Stomach (tissue), 8 donors: ENCODE measurements at regions not wholly inside any gene's neighbourhood (a gene's known extent, or its start where the extent isn't known, plus 50 kb on each side); places are given as distances from the start of the nearest gene placed in this dataset.

Experiments
- DNase-seq, 2 donors: peaks; one replicate each; pipeline versions ENCODE4 v3.0.0 to v3.0.0-alpha.2; 2013 to 2019
- H3K27ac ChIP-seq, 5 donors: fragments of 200-600 bp in 4 of 5; sonication (generic) in 4 of 5; one replicate each; pipeline ENCODE4 v1.5.1; 2013 to 2019; ENCODE audit warnings: mild to moderate bottlenecking in 1 of 5, moderate library complexity in 1 of 5
- H3K27me3 ChIP-seq, 3 donors: fragments of 200-600 bp; sonication (generic); one replicate each; pipeline ENCODE4 v1.5.1; 2017 to 2019; ENCODE audit warnings: mixed run types in 1 of 3
- H3K36me3 ChIP-seq, 4 donors: fragments of 200-600 bp; sonication (generic); 1 replicate in 3 of 4; 2 replicates in 1 of 4; pipeline ENCODE4 v1.5.1; 2016 to 2019
- H3K4me1 ChIP-seq, 4 donors: fragments of 200-600 bp; sonication (generic); one replicate each; pipeline ENCODE4 v1.5.1; 2016 to 2019
- H3K4me3 ChIP-seq, 4 donors: fragments of 200-600 bp; sonication (generic) in 3 of 4; one replicate each; pipeline ENCODE4 v1.5.1; 2016 to 2019; ENCODE audit warnings: mild to moderate bottlenecking in 1 of 4
- H3K9me3 ChIP-seq, 4 donors: fragments of 200-600 bp; sonication (generic); one replicate each; pipeline ENCODE4 v1.5.1; 2016 to 2019
- EP300 ChIP-seq: sonication (generic); formaldehyde crosslinking; IDR thresholded peaks from one replicate; pipeline ENCODE4 v1.6.1; 2017; ENCODE audit warnings: antibody characterized with exemption
- POLR2A ChIP-seq, 4 donors: fragments of 450-650 bp; IDR thresholded peaks; one replicate each; pipeline ENCODE4 v1.6.1; 2016; ENCODE audit warnings: antibody characterized with exemption in 4 of 4, control low read depth in 2 of 4, mild to moderate bottlenecking in 1 of 4, moderate library complexity in 1 of 4
- POLR2AphosphoS5 ChIP-seq, 3 donors: sonication (generic); formaldehyde crosslinking; IDR thresholded peaks; one replicate each; pipeline ENCODE4 v1.6.1; 2016; ENCODE audit warnings: antibody characterized with exemption in 3 of 3
- WGBS, 5 donors: extraction: QIAGEN DNeasy Blood & Tissue Kit in 3 of 5; methylation state at CpG; one replicate each; pipeline versions ENCODE4 v1.1.5 to v1.1.7; 2013 to 2018; 5-methylcytosine and 5-hydroxymethylcytosine counted together
- intact Hi-C: fragments of 100-400 bp; cut with DNase I; formaldehyde crosslinking; loops from one replicate; pipeline ENCODE4 v1.15.1; 2023; ENCODE audit warnings: low total_unique reads
- TF ChIP-seq, protein P1 (sequence below), 7 experiments: fragments of 450-650 bp in 4 of 7; fragments of 200-600 bp in 3 of 7; sonication (generic) in 3 of 7; IDR thresholded peaks; one replicate each; pipeline ENCODE4 v1.5.1; 2016 to 2019; ENCODE audit warnings: antibody characterized with exemption in 7 of 7, control low read depth in 2 of 7, mild to moderate bottlenecking in 1 of 7
- donor health status: healthy with polysubstance abuse.
- donor health status: Bipolar disorder and iron deficiency.
- donor health status: healthy.

DNA sequence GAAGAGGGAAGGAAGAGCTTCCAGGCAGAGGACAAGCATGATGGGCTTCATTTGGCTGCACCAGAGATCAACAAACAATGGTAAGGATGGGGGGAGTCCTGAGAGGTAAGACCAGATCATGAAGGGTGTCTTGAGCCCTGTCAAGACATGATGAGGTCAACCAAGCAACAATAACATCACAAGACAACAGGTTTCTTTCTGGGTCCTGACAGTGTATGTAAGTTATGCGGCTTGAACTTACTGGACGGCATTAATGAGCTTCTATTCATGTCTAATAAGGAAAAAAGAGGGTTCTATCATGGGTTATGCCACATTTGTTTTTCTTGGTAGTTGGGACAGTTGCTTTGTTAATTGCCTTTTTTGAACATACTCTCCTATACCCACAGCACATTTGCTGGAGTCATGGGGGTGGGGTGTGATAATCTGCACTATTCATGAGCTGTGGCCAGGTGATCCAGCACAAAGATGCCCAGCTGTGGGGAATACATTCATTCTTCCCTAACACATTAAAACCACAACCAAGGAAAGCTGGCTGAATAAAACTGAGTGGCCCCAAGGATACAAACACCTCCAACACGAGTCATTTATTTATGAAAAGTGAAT is 168.8 kb upstream of the KLF14 start:
- Histone ChIP-seq H3K4me1 (peaks cover 73 to 98% (median 85%) of the 10 kb centered on the region in 4 donors), H3K27me3 (no peaks in the 10 kb centered on the region), H3K36me3 (peaks cover 0 to 36% (median 19%) of the 10 kb centered on the region in 4 donors), H3K9me3 (no peaks in the 10 kb centered on the region), H3K4me3 (no peak overlapping the region), H3K27ac (peak overlapping the region in 4 of 5 donors; percentile 76 to 85 (median 80))
- TF ChIP-seq POLR2A (IDR thresholded peaks at IDR 0.05) (no peak), POLR2AphosphoS5 (IDR thresholded peaks at IDR 0.05) (no peak), EP300 (no peak)
- TF ChIP-seq, protein P1, sequence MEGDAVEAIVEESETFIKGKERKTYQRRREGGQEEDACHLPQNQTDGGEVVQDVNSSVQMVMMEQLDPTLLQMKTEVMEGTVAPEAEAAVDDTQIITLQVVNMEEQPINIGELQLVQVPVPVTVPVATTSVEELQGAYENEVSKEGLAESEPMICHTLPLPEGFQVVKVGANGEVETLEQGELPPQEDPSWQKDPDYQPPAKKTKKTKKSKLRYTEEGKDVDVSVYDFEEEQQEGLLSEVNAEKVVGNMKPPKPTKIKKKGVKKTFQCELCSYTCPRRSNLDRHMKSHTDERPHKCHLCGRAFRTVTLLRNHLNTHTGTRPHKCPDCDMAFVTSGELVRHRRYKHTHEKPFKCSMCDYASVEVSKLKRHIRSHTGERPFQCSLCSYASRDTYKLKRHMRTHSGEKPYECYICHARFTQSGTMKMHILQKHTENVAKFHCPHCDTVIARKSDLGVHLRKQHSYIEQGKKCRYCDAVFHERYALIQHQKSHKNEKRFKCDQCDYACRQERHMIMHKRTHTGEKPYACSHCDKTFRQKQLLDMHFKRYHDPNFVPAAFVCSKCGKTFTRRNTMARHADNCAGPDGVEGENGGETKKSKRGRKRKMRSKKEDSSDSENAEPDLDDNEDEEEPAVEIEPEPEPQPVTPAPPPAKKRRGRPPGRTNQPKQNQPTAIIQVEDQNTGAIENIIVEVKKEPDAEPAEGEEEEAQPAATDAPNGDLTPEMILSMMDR (IDR thresholded peaks at IDR 0.05), result no peak
- intact Hi-C loops, result no loop called here
- no peak for DNase-seq
- WGBS, 5 donors, result 82 to 89% (median 85%) methylated on average over 3 of the region's 3 CpGs

DNA sequence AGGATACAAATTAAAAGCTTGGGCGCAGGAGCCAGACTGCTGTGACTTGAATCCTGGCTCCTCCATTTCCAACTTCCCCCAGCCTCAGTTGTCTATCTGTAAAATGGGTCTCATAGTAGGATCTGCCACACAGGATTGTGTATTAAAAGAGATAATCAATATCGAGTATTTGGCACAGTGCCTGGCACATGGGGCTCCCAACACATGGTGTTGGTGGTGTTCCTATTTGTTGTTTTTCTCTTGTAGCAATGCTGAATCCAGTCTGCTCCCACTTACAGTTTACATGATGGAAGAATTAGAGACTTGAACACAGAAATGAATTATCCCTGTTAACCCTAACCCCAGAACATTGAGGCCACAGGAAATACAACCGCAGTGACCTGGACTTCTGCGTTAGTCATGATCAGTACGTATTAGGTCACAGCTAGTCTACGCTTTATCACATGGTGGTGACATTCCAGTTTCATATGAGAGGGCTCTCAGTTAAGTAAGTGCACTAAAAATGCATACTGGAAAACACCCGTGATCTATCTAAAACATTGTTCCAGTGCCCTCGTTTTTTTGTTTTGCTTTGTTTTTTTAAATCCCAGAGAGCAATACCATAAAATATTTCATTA is 169.5 kb upstream of the KLF14 start:
- peaks cover 69 to 96% (median 81%) of the 10 kb centered on the region in 4 donors for H3K4me1 ChIP-seq
- intact Hi-C loops, result no loop called here
- H3K27ac ChIP-seq, result peak overlapping the region in 4 of 5 donors; percentile 76 to 85 (median 80)
- H3K36me3 ChIP-seq, result peaks cover 0 to 34% (median 17%) of the 10 kb centered on the region in 4 donors
- no peak overlapping the region for H3K4me3 ChIP-seq
- no peaks in the 10 kb centered on the region for H3K27me3 ChIP-seq
- DNase-seq, result no peak
- H3K9me3 ChIP-seq, result no peaks in the 10 kb centered on the region
- WGBS, 5 donors, result 46 to 61% (median 55%) methylated on average over 8 of the region's 8 CpGs
- TF ChIP-seq POLR2A (IDR thresholded peaks at IDR 0.05), result no peak
- peak; percentile 17 to 64 (median 31) for TF ChIP-seq POLR2AphosphoS5 (IDR thresholded peaks at IDR 0.05)

DNA sequence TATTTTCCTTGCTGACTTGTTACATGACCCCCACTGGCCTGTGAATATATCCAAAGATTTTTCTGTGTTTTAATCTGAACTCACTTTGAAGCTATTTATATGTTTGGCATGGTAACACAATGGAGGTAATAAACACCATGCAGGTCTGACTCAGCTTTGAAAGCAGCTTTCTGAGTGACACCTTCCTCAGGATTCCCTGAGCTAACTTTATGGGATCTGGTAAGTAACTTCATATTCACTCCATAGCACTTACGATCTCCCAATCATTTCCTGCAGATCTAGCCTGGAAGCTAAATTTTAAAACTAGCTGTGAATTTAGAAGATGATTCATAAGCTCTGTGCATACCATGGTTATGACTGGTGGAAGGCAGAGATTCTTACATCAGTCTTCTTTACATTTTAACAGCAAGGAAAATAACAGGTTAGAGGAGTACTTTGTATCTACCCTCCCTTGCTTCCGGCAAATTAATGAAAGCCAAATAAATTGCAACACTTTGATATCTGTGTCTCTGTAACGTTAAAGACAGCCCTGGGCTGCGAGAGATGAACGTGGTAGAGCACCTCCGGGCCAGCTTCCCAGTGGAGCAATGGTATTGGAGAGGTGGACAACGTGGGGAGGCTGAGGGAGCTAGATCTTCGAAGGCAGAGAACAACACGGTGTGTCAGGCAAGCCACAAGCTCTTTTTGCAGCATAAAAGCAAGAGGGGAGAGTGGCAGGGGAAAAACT is 170.2 kb upstream of the KLF14 start:
- WGBS, 5 donors, result 38 to 55% (median 50%) methylated on average over 9 of the region's 9 CpGs
- Histone ChIP-seq H3K4me3 (no peak overlapping the region), H3K4me1 (peaks cover 66 to 95% (median 81%) of the 10 kb centered on the region in 4 donors), H3K36me3 (peaks cover 0 to 31% (median 14%) of the 10 kb centered on the region in 4 donors), H3K27me3 (no peaks in the 10 kb centered on the region), H3K27ac (peak overlapping the region; percentile 30 to 85 (median 78)), H3K9me3 (no peaks in the 10 kb centered on the region)
- DNase-seq, result no peak
- intact Hi-C loops, result no loop called here
- TF ChIP-seq, protein P1 (IDR thresholded peaks at IDR 0.05), result no peak
- TF ChIP-seq POLR2AphosphoS5 (IDR thresholded peaks at IDR 0.05) (no peak), POLR2A (IDR thresholded peaks at IDR 0.05) (no peak), EP300 (no peak)

DNA sequence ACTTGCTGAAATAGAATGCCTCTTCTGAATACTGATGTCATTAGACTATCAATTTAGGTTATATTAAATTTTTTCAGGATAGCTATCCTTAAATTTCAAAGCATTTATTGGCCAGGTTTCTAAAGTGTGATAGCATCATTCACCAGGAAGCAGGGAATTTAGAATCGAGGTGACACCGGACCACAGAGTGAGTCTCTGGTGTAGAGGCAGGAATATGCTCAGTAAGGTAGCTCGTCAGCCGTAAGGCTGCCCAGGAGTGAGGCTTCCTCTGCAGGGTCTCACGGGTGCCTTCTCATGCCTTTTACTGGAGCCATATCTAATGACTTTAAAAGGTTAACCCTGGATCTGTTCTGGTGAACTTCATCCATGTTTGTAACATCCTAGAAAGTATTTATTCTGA is 170.8 kb upstream of the KLF14 start:
- TF ChIP-seq POLR2AphosphoS5 (IDR thresholded peaks at IDR 0.05) (no peak), POLR2A (IDR thresholded peaks at IDR 0.05) (no peak), EP300 (no peak)
- TF ChIP-seq, protein P1 (IDR thresholded peaks at IDR 0.05), result no peak

More for the DNA sequence above, 170.8 kb upstream of the KLF14 start:
- intact Hi-C loops, result no loop called here
- WGBS, 5 donors, result 76 to 84% (median 78%) methylated on average over 5 of the region's 5 CpGs
- peaks cover 0 to 35% (median 16%) of the 10 kb centered on the region in 4 donors for H3K36me3 ChIP-seq
- no peak overlapping the region for H3K4me3 ChIP-seq
- peaks cover 66 to 95% (median 82%) of the 10 kb centered on the region in 4 donors for H3K4me1 ChIP-seq
- DNase-seq, result no peak
- H3K27me3 ChIP-seq, result no peaks in the 10 kb centered on the region
- H3K27ac ChIP-seq, result peak overlapping the region in 4 of 5 donors; percentile 76 to 85 (median 80)
- H3K9me3 ChIP-seq, result no peaks in the 10 kb centered on the region
